ENCODE measurements at regions not wholly inside any gene's neighbourhood (a gene's known extent, or its start where the extent isn't known, plus 50 kb on each side); places are given as distances from the start of the nearest gene placed in this dataset.

- TF ChIP-seq, protein P1, sequence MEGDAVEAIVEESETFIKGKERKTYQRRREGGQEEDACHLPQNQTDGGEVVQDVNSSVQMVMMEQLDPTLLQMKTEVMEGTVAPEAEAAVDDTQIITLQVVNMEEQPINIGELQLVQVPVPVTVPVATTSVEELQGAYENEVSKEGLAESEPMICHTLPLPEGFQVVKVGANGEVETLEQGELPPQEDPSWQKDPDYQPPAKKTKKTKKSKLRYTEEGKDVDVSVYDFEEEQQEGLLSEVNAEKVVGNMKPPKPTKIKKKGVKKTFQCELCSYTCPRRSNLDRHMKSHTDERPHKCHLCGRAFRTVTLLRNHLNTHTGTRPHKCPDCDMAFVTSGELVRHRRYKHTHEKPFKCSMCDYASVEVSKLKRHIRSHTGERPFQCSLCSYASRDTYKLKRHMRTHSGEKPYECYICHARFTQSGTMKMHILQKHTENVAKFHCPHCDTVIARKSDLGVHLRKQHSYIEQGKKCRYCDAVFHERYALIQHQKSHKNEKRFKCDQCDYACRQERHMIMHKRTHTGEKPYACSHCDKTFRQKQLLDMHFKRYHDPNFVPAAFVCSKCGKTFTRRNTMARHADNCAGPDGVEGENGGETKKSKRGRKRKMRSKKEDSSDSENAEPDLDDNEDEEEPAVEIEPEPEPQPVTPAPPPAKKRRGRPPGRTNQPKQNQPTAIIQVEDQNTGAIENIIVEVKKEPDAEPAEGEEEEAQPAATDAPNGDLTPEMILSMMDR (IDR thresholded peaks at IDR 0.05), result no peak
- TF ChIP-seq EP300 (IDR thresholded peaks at IDR 0.05), result no peak
These were observed 1400.7 kb downstream of the CDH12 start for GRCh38 chr5:21452449-21452848.
